GM18511 (cell line): ENCODE measurements at regions not wholly inside any gene's neighbourhood (a gene's known extent, or its start where the extent isn't known, plus 50 kb on each side); places are given as distances from the start of the nearest gene placed in this dataset.
"Not testable (repeated sequence)": the region's sequence is repeated elsewhere in the genome, so short reads cannot be mapped to it uniquely, and the experiment has no call there.

ENCODE experiments used
- ATAC-seq: cut with Tn5 transposase; IDR thresholded peaks from one replicate; pipeline ENCODE4 v1.9.1; 2021; ENCODE audit warnings: mild to moderate bottlenecking, moderate library complexity; ENCODE audit not compliant: unreplicated experiment

GRCh38 chr12:67034110-67034879, 234.9 kb upstream of the CAND1 start:
- ATAC-seq: no peak

- no peak for ATAC-seq
Observed at GRCh38 chr12:67035121-67035520, 234.0 kb upstream of the CAND1 start.

- no peak for ATAC-seq
Observed at GRCh38 chr12:67038486-67038885, 230.7 kb upstream of the CAND1 start.

- no peak for ATAC-seq
Observed at GRCh38 chr12:67039995-67040860, 228.9 kb upstream of the CAND1 start.

- ATAC-seq: no peak
Observed at GRCh38 chr12:67040861-67041137, 228.4 kb upstream of the CAND1 start.

GRCh38 chr12:67042697-67043131, 226.4 kb upstream of the CAND1 start:
- no peak for ATAC-seq

- no peak for ATAC-seq
Observed at GRCh38 chr12:67043771-67044170, 225.4 kb upstream of the CAND1 start.

GRCh38 chr12:67045650-67046049, 223.5 kb upstream of the CAND1 start:
- no peak for ATAC-seq

GRCh38 chr12:67046062-67046461, 223.1 kb upstream of the CAND1 start:
- no peak for ATAC-seq

GRCh38 chr12:67047634-67048033, 221.5 kb upstream of the CAND1 start:
- no peak for ATAC-seq

- ATAC-seq: no peak
Observed at GRCh38 chr12:67048371-67048770, 220.8 kb upstream of the CAND1 start.

GRCh38 chr12:67049199-67049598, 220.0 kb upstream of the CAND1 start:
- not testable (repeated sequence) for ATAC-seq

- ATAC-seq: no peak
Observed at GRCh38 chr12:67052981-67053380, 216.2 kb upstream of the CAND1 start.

- ATAC-seq: no peak
Observed at GRCh38 chr12:67056329-67056728, 212.8 kb upstream of the CAND1 start.

GRCh38 chr12:67057072-67057471, 212.1 kb upstream of the CAND1 start:
- no peak for ATAC-seq

- no peak for ATAC-seq
Observed at GRCh38 chr12:67062193-67062592, 207.0 kb upstream of the CAND1 start.

GRCh38 chr12:67067453-67068203, 201.5 kb upstream of the CAND1 start:
- no peak for ATAC-seq

GRCh38 chr12:67068204-67068731, 200.9 kb upstream of the CAND1 start:
- ATAC-seq: no peak

GRCh38 chr12:67068761-67069450, 200.3 kb upstream of the CAND1 start:
- peak; percentile 65 for ATAC-seq

GRCh38 chr12:67069451-67070306, 199.5 kb upstream of the CAND1 start:
- ATAC-seq: peak; percentile 82
